Dendritic cell treated with granulocyte-macrophage colony-stimulating factor and Interleukin-4, amounts not matched to agents 40 ng/mL and 50 ng/mL, for 4 days (primary cell): ENCODE measurements at regions not wholly inside any gene's neighbourhood (a gene's known extent, or its start where the extent isn't known, plus 50 kb on each side); places are given as distances from the start of the nearest gene placed in this dataset.
"Not testable (repeated sequence)": the region's sequence is repeated elsewhere in the genome, so short reads cannot be mapped to it uniquely, and the experiment has no call there.

ENCODE experiments used
- H3K27ac Mint-ChIP-seq: one replicate; pipeline ENCODE4 v1.8.0; 2022; ENCODE audit warnings: mild to moderate bottlenecking, mixed read lengths
- H3K27me3 Mint-ChIP-seq: one replicate; pipeline ENCODE4 v1.8.0; 2022; ENCODE audit warnings: mild to moderate bottlenecking, mixed read lengths
- H3K36me3 Mint-ChIP-seq: one replicate; pipeline ENCODE4 v1.8.0; 2022; ENCODE audit warnings: low read depth, mixed read lengths
- H3K4me1 Mint-ChIP-seq: one replicate; pipeline ENCODE4 v1.8.0; 2022; ENCODE audit warnings: low read depth, mixed read lengths
- H3K4me3 Mint-ChIP-seq: one replicate; pipeline ENCODE4 v1.8.0; 2022; ENCODE audit warnings: mild to moderate bottlenecking, moderate library complexity, mixed read lengths
- H3K9me3 Mint-ChIP-seq: one replicate; pipeline ENCODE4 v1.8.0; 2022; ENCODE audit warnings: mixed read lengths
- intact Hi-C: fragments of 100-400 bp; cut with micrococcal nuclease; formaldehyde crosslinking; loops from one replicate; pipeline ENCODE4 v1.15.0; 2022

DNA sequence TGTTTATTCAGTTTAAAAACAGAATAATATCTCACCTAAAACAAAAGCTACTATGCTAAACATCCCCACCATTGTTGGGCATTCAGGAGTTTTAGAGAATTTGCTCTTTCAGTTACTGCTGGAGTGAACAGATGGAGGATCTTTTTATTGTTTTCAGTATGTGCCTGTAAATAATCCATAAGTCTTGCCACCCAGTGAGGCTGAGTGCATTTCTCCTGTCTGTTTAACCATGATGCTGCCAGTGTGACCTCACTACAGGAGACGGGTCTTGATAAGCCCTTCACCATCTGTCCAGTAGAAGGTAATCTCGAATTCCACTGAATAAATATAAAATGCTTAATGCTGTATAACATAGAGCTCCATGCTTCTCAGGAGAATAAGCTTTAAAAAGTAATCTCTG, 430.9 kb downstream of the POM121L12 start:
- Mint-ChIP-seq H3K27ac (no peak overlapping the region), H3K4me1 (no peaks in the 10 kb centered on the region), H3K27me3 (no peaks in the 10 kb centered on the region), H3K36me3 (no peaks in the 10 kb centered on the region), H3K9me3 (no peaks in the 10 kb centered on the region), H3K4me3 (no peak overlapping the region)
- intact Hi-C loops, result no loop called here

DNA sequence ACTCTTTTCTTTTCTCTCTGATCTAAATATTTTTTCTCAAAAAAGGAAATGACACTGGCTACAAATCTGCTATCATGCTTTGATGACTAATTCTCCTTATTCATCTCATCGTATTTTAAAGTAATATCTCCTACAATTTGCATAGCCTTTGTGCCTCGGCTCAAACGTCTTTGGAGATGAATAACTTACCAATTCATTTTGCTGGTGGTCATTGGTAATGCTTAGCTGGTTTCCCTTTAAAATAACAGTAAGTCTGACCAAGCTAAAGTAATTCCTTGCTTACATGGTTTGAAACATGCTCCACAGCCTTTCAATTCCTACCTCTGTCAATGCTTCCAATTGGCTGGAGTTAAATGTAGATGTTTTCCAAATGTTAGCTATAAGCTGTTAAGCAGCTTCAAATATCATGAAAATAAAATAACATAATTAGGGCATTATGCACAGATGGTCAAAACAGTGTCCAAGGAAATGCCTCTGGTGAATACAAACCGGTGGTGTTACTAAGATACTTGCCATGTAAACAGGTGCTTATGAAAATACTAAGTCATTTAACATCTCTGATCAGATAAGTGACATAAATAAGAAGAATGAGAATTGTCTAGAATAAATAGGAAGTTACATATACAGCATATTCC, 435.0 kb downstream of the POM121L12 start:
- H3K4me3 Mint-ChIP-seq, result no peak overlapping the region
- no peak overlapping the region for H3K27ac Mint-ChIP-seq
- peaks cover 21% of the 10 kb centered on the region for H3K9me3 Mint-ChIP-seq
- H3K27me3 Mint-ChIP-seq, result no peaks in the 10 kb centered on the region
- H3K4me1 Mint-ChIP-seq, result no peaks in the 10 kb centered on the region
- intact Hi-C loops, result no loop called here
- H3K36me3 Mint-ChIP-seq, result no peaks in the 10 kb centered on the region

DNA sequence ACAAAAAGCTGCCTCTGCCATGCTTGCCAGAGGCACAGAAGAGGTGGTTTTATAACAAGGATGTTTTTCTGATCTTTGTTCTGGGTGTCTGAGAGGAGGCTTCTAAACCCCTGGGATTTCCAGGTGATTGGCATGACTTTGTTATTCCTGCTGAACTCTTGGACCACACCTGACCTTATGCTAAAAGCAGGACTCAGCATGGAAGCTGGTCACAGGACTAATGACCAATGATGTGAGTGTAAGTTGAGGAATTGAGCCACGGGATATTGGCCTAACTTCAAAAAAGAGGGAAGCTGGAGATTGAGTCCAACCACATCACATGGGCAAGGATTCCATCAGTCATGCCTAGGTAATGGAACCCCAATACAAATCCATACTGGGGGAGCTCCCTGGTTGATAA, 437.9 kb downstream of the POM121L12 start:
- no peak overlapping the region for H3K27ac Mint-ChIP-seq
- H3K4me1 Mint-ChIP-seq, result no peaks in the 10 kb centered on the region
- peaks cover 21% of the 10 kb centered on the region for H3K9me3 Mint-ChIP-seq
- H3K27me3 Mint-ChIP-seq, result no peaks in the 10 kb centered on the region
- H3K36me3 Mint-ChIP-seq, result no peaks in the 10 kb centered on the region
- H3K4me3 Mint-ChIP-seq, result no peak overlapping the region
- intact Hi-C loops, result no loop called here

DNA sequence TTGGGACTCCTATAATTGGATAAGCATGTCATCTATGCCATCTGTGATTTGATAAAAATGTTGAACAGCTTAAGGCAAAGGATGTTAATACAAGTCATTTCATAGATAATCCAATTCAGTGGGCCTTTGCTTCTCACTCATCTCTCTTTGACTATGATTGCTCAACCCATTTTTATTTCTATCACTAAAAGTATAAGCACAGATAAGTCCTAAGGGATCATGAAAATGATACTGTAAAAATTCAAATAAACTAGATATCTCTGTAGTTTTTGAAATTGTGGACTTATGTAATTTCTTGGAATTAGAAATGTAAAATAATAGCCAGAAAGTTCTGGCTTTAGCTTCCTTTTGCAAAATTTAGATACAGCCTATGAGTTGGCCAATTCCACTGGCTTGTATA, 440.3 kb downstream of the POM121L12 start:
- intact Hi-C loops, result no loop called here
- Mint-ChIP-seq H3K27me3 (no peaks in the 10 kb centered on the region), H3K4me3 (no peak overlapping the region), H3K27ac (no peak overlapping the region), H3K4me1 (no peaks in the 10 kb centered on the region), H3K9me3 (peaks cover 27% of the 10 kb centered on the region), H3K36me3 (no peaks in the 10 kb centered on the region)

DNA sequence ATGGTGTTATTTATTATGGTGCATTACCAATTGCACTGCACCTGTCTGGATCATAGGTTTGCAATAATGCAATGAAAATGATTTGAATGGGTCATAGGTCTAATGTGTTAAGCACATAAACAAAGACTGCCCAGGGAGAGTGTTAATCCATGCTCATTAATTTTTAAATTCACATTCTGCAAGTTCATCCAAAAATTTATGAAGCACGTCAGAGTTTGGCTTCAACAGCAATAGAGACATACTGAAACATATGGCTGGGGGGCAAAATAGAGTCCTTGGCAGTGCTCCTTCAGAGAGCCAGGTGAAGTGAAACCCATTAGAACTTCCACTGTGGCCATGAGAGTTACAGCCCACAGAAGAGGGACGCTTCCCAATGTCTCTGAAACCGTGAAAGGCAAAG, 441.1 kb downstream of the POM121L12 start:
- Mint-ChIP-seq H3K4me1 (no peaks in the 10 kb centered on the region), H3K36me3 (no peaks in the 10 kb centered on the region), H3K27ac (no peak overlapping the region), H3K4me3 (no peak overlapping the region), H3K27me3 (no peaks in the 10 kb centered on the region), H3K9me3 (peaks cover 30% of the 10 kb centered on the region)
- intact Hi-C loops, result no loop called here

DNA sequence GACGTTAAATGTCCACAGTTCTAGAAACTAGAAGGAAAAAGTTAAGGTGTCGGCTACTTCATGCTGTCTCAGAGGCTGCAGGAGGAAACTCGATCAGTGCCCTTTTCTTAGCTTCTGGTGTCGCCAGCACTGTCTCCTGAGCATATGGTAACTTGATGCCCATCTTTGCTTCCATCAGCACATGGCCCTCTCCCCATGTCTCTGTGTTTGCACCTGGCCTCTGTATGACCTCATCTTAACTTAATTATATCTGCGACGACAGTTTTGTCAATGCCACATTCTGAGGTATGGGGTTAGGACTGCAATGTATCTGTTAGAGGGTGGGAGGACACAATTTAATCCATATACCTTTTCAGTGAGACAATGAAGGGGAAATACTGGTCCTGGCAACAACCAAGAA, 449.9 kb downstream of the POM121L12 start:
- Mint-ChIP-seq H3K4me1 (no peaks in the 10 kb centered on the region), H3K36me3 (no peaks in the 10 kb centered on the region), H3K27ac (no peak overlapping the region), H3K4me3 (no peak overlapping the region), H3K27me3 (no peaks in the 10 kb centered on the region), H3K9me3 (peaks cover 35% of the 10 kb centered on the region)
- intact Hi-C loops, result no loop called here

DNA sequence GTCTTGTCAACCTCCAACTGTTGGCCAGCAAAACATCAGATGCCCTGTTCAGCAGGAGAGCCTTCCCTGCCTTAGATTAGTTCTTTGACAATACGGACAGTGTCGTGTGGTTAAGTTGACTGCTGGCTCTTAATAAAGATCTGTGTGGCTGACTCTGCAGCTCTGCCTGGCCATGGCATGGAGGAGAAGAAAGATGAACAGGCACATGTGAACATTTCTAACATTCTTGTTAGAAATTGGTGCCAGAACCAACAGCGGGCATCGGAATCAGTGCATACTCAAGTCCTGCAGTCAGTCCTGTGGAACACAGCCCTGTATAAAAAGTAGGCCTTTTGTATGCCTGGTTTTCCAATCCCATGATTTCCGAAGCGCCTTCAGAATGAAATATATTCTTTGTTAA, 455.6 kb downstream of the POM121L12 start:
- H3K27me3 Mint-ChIP-seq, result no peaks in the 10 kb centered on the region
- no peak overlapping the region for H3K4me3 Mint-ChIP-seq
- H3K27ac Mint-ChIP-seq, result no peak overlapping the region
- no peaks in the 10 kb centered on the region for H3K4me1 Mint-ChIP-seq
- intact Hi-C loops, result no loop called here
- H3K36me3 Mint-ChIP-seq, result no peaks in the 10 kb centered on the region
- H3K9me3 Mint-ChIP-seq, result peaks cover 35% of the 10 kb centered on the region

DNA sequence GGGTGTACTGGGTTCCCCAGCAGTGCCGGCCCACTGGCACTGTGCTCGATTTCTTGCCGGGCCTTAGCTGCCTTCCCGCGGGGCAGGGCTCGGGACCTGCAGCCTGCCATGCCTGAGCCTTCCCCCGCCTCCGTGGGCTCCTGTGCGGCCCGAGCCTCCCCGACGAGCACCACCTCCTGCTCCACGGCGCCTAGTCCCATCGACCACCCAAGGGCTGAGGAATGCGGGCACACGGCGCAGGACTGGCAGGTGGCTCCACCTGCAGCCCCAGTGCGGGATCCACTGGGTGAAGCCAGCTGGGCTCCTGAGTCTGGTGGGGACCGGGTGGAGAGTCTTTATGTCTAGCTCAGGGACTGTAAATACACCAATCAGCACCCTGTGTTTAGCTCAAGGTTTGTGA, 459.7 kb downstream of the POM121L12 start:
- H3K4me3 Mint-ChIP-seq, H3K27ac Mint-ChIP-seq, H3K9me3 Mint-ChIP-seq, H3K4me1 Mint-ChIP-seq, H3K36me3 Mint-ChIP-seq, intact Hi-C loops, H3K27me3 Mint-ChIP-seq: not testable (repeated sequence)

DNA sequence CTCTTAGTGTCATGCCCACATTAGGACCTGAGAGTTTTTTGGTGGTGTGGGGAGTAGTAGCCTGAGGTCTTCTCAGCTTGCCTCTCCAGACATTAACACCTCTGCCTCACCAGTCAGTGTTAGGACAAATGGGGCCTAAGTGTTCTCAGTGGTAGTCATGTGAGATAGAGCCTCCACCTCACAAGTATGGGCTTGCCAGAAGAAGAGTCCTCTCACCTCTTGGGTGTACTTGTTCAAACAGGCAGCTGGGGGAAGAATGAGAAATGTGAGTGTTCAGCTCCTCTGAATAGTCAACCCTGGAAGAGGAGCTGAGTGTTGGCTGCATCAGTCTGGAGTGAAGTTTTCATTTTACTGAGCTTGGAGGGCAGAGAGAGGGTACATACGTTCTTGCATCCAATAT, 464.6 kb downstream of the POM121L12 start:
- intact Hi-C loops, result no loop called here
- Mint-ChIP-seq H3K4me3 (no peak overlapping the region), H3K4me1 (no peaks in the 10 kb centered on the region), H3K9me3 (peaks cover 2% of the 10 kb centered on the region), H3K36me3 (no peaks in the 10 kb centered on the region), H3K27ac (no peak overlapping the region), H3K27me3 (no peaks in the 10 kb centered on the region)

DNA sequence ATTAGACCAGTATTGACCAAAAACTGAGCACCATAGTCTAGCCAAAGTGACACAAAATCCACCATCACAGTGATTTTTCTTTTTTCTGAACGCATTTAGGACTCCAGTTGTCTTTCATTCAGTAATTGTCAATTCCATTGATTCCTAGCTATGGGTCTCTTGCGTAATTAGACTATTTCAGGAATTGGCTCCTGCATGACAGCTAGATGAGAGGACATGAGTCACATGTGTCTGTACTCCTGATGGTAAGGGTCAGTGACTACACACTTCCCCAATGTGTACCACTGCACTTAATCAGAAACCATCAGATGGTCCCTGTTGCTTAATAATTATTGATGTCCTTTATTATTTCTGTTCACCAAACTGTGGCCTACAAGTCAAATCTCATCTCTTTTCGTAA, 469.5 kb downstream of the POM121L12 start:
- peaks cover 9% of the 10 kb centered on the region for H3K9me3 Mint-ChIP-seq
- intact Hi-C loops, result no loop called here
- H3K27ac Mint-ChIP-seq, result no peak overlapping the region
- H3K36me3 Mint-ChIP-seq, result no peaks in the 10 kb centered on the region
- H3K27me3 Mint-ChIP-seq, result no peaks in the 10 kb centered on the region
- no peaks in the 10 kb centered on the region for H3K4me1 Mint-ChIP-seq
- H3K4me3 Mint-ChIP-seq, result no peak overlapping the region

DNA sequence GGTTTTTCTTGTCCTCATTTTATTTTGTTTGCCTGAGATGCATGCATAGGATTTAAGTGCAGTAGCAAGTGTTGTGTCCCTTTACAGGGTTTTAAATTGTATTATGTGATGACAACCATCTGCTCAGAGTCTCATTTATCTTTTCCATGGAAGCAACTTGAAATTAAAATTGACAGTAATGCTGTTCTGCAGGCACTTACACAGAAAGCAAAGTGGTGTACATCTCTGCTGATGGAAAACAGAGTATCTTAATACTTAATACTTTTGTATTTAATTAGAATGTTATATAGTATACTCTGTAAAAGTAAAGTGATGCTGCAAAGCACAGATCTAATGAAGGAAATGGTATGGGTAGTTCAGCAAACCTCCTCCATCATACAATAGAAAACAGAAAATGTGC, 482.9 kb downstream of the POM121L12 start:
- Mint-ChIP-seq H3K4me1 (no peaks in the 10 kb centered on the region), H3K9me3 (peaks cover 39% of the 10 kb centered on the region), H3K27ac (no peak overlapping the region), H3K27me3 (no peaks in the 10 kb centered on the region), H3K4me3 (no peak overlapping the region), H3K36me3 (no peaks in the 10 kb centered on the region)
- intact Hi-C loops, result no loop called here

DNA sequence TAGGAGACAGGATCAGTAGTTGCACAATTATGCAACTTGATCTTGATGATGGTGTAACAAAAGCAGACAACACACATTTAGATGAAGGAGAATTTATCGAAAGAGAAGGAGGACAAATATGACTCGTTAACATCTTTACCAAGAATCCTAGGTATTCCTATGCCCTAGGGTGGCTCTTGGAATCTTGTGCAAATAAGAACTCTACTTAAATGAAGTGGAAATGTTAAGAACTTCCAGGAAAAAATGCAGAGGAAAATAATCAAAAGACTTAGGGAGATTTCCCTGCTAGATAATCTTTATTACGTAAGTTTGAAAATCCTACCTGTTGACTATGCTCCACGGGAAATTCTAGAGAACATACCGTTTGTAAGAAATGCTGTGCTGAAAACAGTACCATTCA, 485.4 kb downstream of the POM121L12 start:
- no peaks in the 10 kb centered on the region for H3K27me3 Mint-ChIP-seq

DNA sequence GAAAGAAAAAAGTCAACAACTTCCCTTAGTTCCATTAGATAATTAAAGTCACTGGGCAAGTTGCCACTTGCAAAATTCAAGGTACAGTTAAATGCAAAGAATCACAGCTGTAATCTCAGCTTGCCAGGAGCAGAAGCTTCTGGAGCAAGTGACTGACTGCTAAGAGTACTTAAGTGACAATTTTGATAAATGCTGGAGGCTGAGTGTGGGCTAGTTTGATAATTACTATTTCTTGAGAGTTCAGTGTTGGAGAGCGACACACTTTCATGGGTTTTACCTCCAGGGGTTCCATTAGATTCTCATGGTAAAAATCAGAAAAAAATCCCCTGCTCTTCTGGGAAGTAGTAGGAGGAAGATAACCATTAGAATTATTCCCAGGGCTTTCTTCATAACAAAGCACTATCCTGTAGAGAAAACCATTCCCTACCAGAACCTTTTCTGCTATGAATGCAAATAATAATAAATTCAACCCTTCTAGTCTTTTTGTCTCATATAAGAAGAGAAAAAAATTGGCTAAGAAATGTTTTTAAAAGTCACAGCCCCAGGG, 486.3 kb downstream of the POM121L12 start:
- intact Hi-C loops, result no loop called here
- no peak overlapping the region for H3K27ac Mint-ChIP-seq
- no peaks in the 10 kb centered on the region for H3K4me1 Mint-ChIP-seq
- H3K9me3 Mint-ChIP-seq, result peaks cover 31% of the 10 kb centered on the region
- no peak overlapping the region for H3K4me3 Mint-ChIP-seq
- H3K36me3 Mint-ChIP-seq, result no peaks in the 10 kb centered on the region
- no peaks in the 10 kb centered on the region for H3K27me3 Mint-ChIP-seq

More for the DNA sequence above, 485.4 kb downstream of the POM121L12 start:
- Mint-ChIP-seq H3K27ac (no peak overlapping the region), H3K4me3 (no peak overlapping the region), H3K36me3 (no peaks in the 10 kb centered on the region), H3K4me1 (no peaks in the 10 kb centered on the region), H3K9me3 (peaks cover 39% of the 10 kb centered on the region)
- intact Hi-C loops, result no loop called here

DNA sequence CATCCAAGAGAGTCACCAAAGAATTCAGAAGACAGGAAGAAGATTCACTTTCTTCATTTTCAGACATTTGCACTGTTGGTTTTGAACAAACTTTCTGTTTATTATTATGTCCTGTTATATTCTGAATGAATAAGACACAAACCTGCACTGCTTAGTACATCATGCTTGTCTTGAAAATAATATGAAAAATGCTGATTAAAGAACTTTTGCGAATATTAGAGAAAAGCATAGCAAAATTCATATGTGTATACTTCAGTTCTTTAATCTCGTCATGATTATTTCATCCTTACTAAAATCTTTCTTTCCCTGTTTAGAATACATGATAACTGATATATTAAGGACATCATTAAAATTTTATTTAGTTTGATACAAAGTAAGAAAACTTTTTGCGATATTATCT, 504.1 kb downstream of the POM121L12 start:
- peaks cover 20% of the 10 kb centered on the region for H3K9me3 Mint-ChIP-seq
- no peak overlapping the region for H3K27ac Mint-ChIP-seq
- no peaks in the 10 kb centered on the region for H3K36me3 Mint-ChIP-seq
- no peaks in the 10 kb centered on the region for H3K4me1 Mint-ChIP-seq
- no peak overlapping the region for H3K4me3 Mint-ChIP-seq
- H3K27me3 Mint-ChIP-seq, result no peaks in the 10 kb centered on the region
- intact Hi-C loops, result no loop called here

DNA sequence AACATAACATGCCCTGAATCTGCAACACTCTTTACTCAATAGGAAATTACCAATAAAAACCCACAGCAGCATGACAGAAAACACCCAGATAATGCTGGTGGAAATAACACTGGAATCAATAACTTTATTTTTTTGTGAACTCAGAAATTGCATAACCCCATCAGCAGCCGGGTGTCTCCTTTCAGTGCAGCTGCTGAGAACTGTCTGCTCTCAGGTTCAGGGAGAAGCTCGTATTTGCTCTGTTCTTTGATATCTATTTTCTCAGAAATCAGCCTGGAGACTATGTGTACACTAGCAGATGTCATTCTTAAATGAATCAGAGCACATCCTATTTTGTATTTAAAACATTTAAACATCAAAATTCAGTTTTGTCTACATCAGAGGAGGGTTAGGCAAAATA, 506.0 kb downstream of the POM121L12 start:
- H3K27ac Mint-ChIP-seq, result no peak overlapping the region
- H3K4me1 Mint-ChIP-seq, result no peaks in the 10 kb centered on the region
- H3K9me3 Mint-ChIP-seq, result peaks cover 12% of the 10 kb centered on the region
- no peak overlapping the region for H3K4me3 Mint-ChIP-seq
- H3K27me3 Mint-ChIP-seq, result no peaks in the 10 kb centered on the region
- intact Hi-C loops, result no loop called here
- no peaks in the 10 kb centered on the region for H3K36me3 Mint-ChIP-seq
